ENCODE measurements at regions not wholly inside any gene's neighbourhood (a gene's known extent, or its start where the extent isn't known, plus 50 kb on each side); places are given as distances from the start of the nearest gene placed in this dataset.

- no peak for DNase-seq
Measured at GRCh38 chr11:15861256-15861655, 495.1 kb downstream of the SOX6 start.

GRCh38 chr11:15863411-15863810 is 492.9 kb downstream of the SOX6 start:
- no peak for DNase-seq

- no peak for DNase-seq
Measured at GRCh38 chr11:15864026-15864805, 492.1 kb downstream of the SOX6 start.

GRCh38 chr11:15865212-15865987 is 490.9 kb downstream of the SOX6 start:
- no peak for DNase-seq

- DNase-seq = no peak
Measured at GRCh38 chr11:15867871-15868270, 488.5 kb downstream of the SOX6 start.

GRCh38 chr11:15870911-15871310 is 485.4 kb downstream of the SOX6 start:
- DNase-seq = no peak

GRCh38 chr11:15871904-15872626 is 484.3 kb downstream of the SOX6 start:
- no peak for DNase-seq

- no peak for DNase-seq
Measured at GRCh38 chr11:15873501-15873900, 482.8 kb downstream of the SOX6 start.

GRCh38 chr11:15874704-15875103 is 481.6 kb downstream of the SOX6 start:
- no peak for DNase-seq

GRCh38 chr11:15875393-15875792 is 481.0 kb downstream of the SOX6 start:
- DNase-seq = no peak

GRCh38 chr11:15875943-15876342 is 480.4 kb downstream of the SOX6 start:
- no peak for DNase-seq

GRCh38 chr11:15878756-15879155 is 477.6 kb downstream of the SOX6 start:
- DNase-seq = no peak

GRCh38 chr11:15880291-15880690 is 476.1 kb downstream of the SOX6 start:
- DNase-seq = no peak

GRCh38 chr11:15882876-15883454 is 473.4 kb downstream of the SOX6 start:
- DNase-seq = no peak

GRCh38 chr11:15883455-15883920 is 472.9 kb downstream of the SOX6 start:
- DNase-seq = no peak

GRCh38 chr11:15884141-15884540 is 472.2 kb downstream of the SOX6 start:
- DNase-seq = no peak

GRCh38 chr11:15884777-15885540 is 471.4 kb downstream of the SOX6 start:
- DNase-seq = no peak

- no peak for DNase-seq
Measured at GRCh38 chr11:15885854-15886253, 470.5 kb downstream of the SOX6 start.

GRCh38 chr11:15886299-15886698 is 470.0 kb downstream of the SOX6 start:
- DNase-seq = no peak

- DNase-seq = no peak
Measured at GRCh38 chr11:15886866-15887265, 469.5 kb downstream of the SOX6 start.

GRCh38 chr11:15888556-15889345 is 467.6 kb downstream of the SOX6 start:
- DNase-seq = no peak

Data from SIG-M5 (cell line).